Cerebellar cortex (tissue), 1 donor: ENCODE measurements at regions not wholly inside any gene's neighbourhood (a gene's known extent, or its start where the extent isn't known, plus 50 kb on each side); places are given as distances from the start of the nearest gene placed in this dataset.
"Not testable (repeated sequence)": the region's sequence is repeated elsewhere in the genome, so short reads cannot be mapped to it uniquely, and the experiment has no call there.

Source experiments
- DNase-seq: peaks from one replicate; pipeline ENCODE4 v3.0.0-alpha.2; 2015; ENCODE audit warnings: low spot score

DNA sequence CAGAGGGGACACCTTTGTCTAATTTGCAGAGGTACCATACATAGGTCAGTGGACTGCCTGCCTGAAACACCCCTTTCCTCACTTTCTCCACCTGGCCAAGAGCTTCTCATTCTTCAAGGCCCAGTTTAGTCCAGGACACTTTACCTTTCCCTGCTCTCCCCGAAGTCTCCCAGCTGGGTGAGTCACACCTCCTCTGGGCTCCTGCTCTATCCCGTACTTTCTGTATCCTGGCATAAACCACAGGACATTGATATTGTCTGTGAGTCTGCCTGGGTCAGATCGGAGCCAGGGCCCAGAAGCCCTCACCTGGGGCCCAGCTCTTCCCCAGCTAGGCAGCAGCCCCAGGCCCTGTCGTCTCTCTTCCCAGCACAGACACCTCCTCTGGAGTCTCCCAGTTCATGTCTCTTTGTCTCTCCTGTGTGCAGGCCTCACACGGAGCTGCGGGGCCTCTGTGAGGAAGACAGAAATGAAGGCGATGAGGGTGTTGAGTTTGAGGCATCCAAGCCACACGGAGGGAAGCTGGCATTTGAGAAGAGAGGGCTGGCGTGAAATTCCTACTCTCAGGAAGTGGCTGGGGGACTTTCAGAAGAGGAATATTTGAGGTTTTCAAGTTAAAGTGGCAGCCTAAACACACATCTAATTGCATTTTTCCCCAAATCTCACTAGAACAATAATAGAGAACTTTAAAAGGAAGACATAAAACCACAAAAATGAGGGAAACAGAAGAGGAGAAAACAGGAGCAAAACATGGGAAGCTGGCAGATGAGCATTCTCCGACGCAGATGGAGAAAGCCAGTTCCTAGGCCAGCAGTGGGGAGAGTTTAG is 79.6 kb upstream of the LAPTM4A start:
- no peak for DNase-seq

DNA sequence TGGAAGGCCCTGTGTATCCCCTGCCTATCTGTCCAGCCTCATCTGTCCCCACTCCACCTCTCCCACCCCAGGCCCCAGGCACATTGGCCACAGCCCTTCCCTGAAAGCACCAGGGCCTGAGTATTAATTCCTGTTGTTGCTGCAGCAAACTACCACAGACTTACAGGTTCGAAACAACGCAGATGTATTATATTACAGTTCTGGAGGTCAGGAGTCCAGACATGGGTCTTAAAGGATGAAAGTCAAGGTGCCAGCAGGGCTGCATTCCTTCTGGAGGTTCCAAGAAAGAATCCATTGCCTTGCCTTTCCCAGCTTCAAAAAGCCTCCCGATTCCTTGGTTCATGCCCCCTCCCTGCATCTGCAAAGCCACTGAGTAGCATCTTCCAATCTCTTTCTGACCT is 78.7 kb upstream of the LAPTM4A start:
- no peak for DNase-seq

DNA sequence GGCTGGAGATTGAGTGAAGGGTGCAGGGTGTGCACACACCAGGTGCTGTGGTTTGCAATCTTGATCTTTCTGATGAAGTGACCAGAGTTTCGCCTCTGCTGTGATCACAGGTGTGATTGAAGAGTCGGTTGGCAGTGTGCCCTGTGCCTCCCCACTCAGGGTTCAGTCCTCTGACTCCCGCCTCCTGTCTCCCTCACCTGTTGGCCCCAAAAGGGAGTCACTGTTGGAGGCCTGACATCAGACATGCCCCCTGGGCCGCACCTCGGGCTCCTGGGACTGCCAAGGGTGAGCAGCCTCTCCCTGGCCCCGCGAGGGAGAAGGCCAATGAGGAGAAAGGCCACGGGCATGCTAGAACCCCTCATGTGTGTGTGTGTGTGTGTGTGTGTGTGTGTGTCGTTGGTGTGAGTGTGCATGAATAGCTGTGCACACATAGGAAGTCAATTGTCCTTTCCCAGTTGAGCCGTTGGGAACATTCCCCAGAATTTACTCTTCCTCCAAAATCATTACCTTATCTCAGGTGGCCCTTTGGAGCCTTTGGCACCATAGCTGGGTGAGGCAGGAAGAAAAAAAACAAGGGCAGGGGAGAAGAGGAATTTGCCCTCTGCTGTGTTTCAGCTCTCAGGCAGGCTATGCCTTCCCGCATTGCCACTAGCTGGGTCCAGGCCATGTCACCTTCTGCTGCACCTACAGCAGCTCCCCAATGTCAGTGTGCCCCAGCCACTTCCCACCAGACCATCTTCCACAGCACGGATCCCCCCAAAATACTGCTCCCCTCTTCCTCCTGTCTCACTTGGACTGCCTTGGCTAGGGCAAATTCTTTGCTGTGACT is 78.1 kb upstream of the LAPTM4A start:
- no peak for DNase-seq

DNA sequence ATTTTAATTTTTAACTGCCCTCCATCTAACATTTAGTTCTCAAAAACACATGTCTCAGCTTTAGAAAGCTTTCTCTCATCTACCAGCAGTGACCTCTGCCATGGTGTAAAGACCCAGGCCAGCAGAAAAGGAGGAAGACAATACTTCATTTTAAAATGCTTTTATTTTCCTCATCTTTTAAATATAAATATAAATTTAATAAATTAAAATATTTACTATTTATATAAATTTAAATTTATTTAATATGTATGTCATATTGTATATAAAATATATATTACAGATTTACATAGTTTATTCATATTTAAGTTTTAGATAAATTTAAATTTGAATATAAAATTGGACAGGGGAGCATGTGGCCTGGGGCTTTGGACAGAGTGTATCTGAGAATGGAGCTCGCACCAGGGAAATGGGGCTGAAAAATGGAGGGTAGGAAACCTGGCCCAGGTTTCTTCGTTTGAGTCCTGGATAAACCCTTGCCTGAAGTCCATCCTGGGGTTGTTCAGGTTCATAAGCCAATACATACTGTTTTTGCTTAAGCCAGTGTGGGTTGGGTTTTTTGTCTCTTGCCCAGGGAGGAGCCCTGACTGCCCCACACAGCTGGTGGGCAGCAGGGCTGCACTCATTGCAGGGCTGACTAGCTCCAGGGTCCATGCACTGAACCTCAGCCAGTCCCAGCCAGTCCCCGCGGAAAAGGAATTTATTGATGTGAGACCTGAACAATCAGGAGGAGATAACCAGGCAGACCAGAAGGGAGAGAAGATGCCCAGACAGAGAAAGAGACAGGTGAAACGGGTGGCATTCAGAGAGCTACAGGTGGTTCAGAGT is 77.3 kb upstream of the LAPTM4A start:
- no peak for DNase-seq

DNA sequence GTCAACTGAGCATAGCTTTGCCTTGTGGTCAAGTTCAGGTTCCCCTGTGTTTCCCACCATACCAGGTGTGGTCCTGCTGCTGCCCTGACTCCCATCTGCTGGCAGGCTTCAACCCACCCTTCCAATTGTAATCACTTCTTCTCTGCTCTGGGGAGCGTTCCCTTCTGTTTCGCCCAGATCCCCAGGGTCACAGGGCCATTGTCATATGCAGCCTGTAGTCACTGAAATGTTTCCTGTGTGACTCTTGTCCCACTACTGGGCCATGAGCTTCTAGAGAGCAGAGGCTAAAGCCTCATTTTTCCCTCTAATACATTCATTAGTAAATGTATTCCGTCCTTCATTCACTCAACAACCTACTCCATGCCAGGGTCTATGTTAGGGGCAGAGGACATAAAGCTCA is 75.0 kb upstream of the LAPTM4A start:
- no peak for DNase-seq

DNA sequence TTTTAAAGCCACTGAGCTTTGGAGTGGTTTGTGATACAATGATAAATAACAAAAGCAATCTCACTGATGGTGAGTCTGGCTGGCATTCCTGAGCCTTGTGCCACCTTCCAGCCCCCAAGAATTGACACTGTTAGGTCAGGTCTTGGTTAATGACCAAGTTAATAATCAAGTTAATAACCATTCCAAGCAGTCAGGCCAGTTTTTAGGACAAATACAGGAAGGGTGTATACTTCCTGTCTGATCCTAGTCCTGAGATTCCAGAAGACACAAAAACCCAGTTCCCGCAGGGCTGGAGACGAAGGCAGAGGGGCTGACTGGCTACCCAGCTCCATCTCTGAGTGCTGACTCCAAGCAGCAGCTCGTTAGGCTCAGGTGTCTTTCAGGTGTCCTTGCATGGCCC is 74.6 kb upstream of the LAPTM4A start:
- no peak for DNase-seq

DNA sequence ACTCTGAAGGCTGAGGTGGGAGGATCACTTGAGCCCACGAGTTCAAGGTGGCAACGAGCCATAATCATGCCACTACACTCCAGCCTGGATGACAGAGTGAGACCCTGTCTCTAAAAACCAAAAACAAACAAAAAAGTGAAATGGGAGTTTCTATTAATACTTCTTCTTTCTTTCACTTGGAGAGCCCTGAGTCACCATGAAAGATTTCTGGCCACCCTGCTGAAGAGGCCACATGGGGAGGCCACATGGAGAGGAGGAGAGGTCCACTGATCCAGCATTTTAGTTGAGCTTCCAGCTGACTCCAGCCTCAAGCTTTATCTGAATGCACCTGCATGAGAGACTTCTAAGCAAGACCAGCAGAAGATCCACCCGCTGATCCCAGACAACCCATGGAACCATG is 74.2 kb upstream of the LAPTM4A start:
- no peak for DNase-seq

DNA sequence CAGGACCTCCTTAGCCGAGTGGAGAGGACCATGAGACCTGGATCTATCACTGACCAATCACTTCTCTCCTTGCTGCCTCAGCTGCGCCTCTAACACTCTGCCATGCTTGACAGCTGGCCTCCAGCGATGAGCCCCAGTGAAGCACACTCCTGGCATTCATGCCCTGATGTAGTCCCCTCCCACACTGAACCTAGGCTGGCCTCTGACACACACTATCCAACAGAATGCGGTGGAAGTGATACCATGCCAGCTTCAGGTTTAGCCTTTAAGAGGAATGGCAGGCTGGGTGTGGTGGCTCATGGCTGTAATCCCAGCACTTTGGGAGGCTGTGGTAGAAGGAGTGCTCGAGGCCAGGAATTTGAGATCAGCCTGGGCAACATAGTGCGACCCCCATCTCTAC is 73.7 kb upstream of the LAPTM4A start:
- no peak for DNase-seq

DNA sequence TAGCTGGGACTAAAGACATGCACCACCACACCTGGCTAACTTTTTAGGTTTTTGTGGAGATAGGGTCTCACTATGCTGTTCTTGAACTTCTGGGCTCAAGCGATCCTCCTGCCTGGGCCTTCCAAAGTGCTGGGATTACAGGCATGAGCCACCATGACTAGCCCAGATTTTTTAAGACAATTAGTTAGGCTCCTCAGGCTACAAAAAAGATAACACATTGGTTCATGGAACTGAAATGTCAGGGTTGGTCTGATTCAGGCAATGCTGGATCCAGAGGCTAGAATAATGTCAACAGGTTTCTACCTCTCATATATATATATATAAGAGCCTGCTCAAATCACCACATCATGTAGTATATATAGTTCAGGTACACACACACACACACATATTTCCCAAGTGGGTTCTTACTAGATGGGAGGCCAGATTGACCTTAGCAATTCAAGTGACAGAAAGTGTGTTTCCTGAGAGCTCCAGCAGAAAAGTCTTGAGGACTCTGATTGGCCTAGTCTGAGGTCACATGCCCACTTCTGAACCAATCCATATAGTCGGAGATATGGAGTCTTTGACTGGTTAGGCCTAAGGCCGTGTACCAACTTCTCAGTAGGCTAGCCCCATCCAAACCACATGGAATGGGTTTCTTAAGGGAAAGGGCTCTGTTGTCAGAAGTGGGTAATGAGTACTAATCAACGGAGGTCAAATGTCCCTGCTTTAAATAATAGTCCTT is 72.6 kb upstream of the LAPTM4A start:
- DNase-seq = no peak

DNA sequence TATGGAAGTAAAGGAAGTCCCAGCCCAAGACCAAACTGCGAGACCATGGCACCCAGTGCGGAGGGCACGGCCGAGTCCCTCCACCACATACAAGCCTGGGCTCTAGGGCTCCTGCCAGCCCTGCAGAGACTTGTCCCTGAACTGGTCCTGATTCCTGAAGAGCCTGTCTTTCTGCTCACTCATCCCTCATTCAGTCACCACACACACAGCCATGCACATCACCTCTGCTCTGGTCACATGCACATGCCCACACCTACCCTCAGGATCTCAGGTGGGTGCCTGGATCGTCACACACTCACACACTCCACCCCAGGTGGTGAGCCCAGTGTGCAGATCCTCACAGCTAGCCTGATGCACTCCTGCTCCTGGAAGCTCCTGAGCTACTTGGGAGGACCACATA is 71.4 kb upstream of the LAPTM4A start:
- no peak for DNase-seq

DNA sequence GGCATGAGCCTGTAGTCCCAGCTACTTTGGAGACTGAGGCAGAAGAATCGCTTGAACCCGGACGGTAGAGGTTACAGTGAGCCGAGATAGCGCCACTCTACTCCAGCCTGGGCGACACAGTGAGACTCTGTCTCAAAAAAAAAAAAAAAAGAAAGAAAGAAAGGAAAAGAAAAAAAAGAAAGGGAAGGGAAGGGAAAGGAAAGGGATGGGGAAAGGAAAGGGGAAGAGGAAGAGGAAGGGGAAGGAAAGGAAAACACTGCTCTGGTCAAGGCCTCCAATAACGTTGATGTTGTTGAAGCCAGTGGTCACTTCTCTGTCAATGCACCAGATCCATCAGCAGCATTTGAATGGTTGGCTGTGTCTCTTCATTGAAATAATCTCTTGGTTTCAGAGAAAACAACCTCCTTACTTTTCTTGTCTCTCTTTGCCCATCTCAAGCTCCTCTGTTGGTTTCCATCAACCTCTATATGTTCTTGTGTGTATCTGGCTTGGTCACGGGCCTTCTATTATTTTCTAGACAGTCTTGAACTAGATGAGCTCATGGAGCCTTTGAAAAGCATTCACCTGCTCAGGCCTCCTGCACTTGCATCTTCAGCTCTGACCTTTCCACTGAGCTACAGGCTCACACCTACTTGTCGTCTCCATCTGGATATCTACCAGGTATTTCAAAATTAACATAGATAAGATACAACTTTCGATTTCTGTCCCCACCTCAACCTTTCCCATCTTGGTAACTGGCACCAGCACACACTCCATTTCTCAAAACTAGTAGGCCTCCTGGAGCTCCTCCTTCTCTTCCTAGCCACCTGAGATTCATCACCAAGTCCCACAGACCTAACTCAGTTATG is 69.4 kb upstream of the LAPTM4A start:
- DNase-seq = no peak

DNA sequence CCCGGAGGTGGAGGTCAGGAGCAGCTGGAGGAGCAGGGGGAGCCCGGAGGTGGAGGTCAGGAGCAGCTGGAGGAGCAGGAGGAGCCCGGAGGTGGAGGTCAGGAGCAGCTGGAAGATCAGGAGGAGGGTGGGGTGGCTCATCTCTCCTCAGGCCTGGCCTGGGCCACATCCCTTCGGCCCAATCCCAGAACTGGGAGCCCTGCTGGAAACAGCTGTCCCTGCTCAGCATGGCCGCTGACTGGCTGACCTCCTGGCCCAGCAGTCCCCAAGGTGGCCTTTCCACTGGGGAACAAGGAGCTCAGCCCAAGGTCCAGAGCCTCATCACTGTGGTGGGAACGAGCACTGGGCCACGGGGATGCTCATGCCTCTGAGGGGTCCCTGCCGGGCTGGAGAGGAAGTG is 66.6 kb upstream of the LAPTM4A start:
- no peak for DNase-seq

DNA sequence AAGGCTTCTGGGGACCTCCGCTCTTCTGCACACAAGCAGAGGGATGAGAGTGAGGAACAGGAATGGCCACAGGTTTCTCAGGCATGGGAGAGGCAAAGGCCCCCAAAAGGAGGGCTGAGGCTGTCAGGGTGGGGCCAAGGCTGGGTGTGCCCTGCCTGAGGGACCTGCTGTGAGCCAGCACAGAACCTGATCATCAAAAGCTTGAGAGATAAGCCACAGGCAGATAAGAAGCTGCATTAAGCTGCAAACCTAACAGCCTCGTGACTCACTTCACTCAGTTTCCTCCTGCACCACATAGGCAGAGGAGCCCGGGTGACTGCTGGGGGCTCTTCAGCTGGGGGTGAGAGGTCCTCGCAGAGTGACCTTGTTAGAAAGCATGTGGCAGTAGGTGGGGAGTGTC is 64.5 kb upstream of the LAPTM4A start:
- no peak for DNase-seq

DNA sequence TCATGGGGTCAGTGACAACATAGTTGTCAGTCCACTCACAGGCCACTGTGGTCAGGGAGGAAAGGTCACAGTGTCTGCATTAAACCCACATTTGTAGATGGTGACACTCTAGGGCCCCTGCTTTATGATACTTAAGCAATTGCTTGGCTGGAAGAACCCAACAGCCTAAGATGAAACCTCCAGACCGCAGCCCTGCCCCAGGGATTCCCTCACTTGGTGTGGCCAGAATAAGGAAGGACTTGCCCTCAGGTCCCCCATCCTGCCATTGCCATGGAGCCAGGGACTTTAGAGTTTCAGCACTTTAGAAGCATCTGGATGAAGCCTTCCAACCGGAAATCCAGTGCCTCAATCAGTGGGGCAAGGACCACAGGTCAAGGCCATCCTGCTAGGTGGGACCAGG is 63.9 kb upstream of the LAPTM4A start:
- DNase-seq = no peak

DNA sequence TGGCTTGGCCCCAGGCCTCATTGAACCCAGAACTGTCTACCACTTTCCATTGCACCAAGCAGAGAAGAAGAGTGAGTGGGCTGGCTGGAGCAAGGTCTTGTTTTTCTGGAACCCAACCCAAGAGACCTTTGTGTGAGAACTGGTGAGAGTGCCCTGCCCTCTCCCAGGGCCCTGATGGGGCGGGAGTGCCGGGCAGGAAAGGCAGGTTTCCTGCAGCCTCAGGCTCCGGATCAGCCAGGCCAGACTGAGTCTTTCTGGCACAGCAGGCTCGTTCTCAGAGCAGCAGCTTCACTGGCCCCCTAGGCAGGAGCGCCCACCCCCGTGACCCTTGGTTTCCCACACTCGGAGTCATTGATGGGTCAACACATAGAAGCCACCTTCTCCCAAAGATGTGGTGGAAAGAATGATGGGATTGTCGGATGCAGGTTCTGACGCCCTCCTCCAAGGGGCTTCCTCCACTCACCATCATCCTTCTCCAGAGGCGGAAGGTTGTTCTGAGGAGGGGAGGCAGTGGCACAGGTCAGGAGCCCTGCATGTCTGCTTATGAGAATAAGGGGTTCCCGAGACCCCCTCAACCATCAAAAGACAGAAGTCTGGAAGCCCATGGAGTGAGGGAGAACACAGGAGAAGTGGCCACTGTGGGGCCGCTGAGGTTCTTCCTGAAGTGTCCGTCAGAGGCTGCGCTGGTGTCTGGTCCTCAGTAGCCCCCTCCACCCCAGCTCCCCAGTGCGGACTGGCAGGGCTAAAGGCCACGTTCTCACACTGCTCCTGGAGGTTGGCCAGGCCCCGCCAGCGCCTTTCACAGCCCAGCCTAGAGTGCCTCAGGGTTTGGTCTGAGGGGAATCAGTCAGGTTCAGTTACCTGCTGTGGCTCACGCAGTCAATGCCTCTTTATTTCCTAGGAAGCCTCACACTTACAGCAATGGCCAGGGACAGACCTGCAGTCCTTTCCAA is 62.8 kb upstream of the LAPTM4A start:
- no peak for DNase-seq

DNA sequence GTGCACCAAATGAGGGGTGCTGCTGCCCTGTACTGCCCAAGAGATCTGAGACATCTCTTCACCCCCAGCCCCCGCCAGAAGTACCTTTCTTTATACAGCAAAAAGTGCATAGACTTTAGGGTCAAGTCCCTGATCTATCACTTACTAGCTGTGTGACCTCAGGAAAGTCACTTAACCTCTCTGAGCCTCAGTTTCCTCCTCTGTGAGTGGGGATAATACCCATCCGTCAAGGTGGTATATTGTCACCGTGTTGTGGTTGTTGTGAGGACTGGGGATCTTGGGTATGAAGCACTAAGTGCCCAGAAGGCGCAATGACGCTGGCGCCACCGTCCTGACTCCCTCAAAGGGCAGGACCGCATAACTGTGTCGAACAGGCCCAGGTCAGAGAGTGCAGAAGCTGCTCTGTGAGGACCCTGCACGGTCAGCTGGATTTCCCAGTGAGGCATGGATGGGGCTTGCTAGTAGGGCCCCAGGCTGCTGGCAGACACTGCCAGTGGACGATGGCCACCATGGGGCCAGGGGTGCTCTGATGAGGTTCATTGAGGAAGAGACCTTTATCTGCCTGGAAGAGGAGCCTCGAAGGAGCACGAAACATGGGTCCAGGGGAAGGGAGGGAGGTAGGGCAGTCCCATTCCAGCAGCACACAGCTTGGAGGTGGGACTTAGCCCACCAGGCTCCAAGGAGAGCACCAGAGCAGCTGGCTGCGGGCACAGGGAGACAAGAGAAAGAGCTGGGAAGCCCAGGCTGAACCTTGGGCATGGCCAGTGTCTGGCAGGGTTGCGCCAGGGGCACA is 61.8 kb upstream of the LAPTM4A start:
- no peak for DNase-seq

DNA sequence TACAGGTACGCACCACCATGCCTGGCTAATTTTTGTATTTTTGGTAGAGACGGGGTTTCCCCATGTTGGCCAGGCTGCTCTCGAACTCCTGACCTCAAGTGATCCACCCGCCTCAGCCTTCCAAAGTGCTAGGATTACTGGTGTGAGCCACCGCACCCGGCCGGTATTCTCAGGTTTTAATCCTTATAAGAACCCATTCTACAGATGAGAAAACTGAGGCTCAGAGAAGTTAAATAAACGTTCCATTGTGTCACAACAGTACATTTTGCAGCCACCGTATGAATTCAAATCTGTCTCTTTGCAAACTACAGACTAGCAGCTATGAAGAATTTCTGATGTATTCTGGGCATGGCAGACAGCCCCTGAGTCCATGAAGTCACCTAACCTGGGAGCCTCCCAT is 60.9 kb upstream of the LAPTM4A start:
- not testable (repeated sequence) for DNase-seq

DNA sequence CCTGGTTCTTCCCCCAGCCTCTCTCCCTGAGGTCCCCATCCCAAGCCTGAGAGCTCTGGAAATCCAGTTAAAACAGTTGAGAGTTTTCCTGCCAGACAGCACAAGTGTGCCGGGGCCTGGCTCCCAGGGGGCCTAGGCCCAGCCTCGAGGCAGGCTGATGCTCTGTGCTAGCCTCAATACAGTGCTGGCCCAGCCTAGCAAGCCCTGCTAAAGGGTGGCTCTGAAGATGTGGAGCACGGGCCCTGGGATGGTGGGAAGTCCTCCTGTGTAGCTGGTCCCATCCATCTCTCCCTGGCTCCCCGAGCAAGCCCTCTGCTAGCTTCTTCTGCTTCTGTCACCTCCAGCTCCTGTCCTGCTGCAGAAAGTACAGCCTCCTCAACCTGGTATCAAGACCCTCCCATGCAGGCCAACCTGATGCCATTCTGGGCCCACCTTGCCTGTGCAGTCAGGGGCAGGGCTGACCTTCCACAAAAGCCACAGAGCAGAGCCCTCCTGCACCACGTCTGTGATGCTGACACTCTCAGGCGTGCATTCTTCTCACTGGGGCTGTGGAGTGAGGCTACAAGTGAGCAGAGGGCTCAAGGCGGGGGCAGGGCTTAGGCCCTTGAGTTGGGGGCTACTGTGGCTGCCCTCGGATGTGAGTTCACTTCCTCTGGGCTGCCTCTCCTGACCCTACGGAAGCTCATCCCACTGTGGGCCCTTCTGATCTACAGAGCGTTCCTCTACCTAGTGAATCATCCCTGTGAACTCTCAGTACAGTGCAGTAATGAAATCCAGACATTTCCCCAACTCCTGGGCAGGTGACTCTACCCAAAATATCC is 60.1 kb upstream of the LAPTM4A start:
- DNase-seq = no peak
